HEK293 (cell line): ENCODE measurements at regions not wholly inside any gene's neighbourhood (a gene's known extent, or its start where the extent isn't known, plus 50 kb on each side); places are given as distances from the start of the nearest gene placed in this dataset.

ENCODE experiments used
- CTCF ChIA-PET: fragments of 350-600 bp; formaldehyde crosslinking; extraction: SDS; loops from one replicate; lab custom pipeline; 2021; ENCODE audit warnings: antibody characterized with exemption; lab: Yijun Ruan, JAX
- POLR2A ChIA-PET: fragments of 300-600 bp; formaldehyde crosslinking; extraction: SDS; loops from one replicate; lab custom pipeline; 2020; ENCODE audit warnings: antibody characterized with exemption, inconsistent platforms; lab: Yijun Ruan, JAX
- H3K27ac ChIP-seq: fragments of 200-500 bp; sonication (Bioruptor generic); 2 replicates; pipeline ENCODE4 v1.5.1; 2014; ENCODE audit warnings: low read depth, low read length, control low read depth, inconsistent platforms; ENCODE audit errors: extremely low read depth
- H3K36me3 ChIP-seq, 2 experiments: fragments of 200-500 bp in 1 of 2; sonication (Bioruptor generic) in 1 of 2; 1 replicate in 1 of 2; 2 replicates in 1 of 2; pipeline ENCODE4 v1.5.1; 2014 to 2017; ENCODE audit warnings: inconsistent platforms in 2 of 2, low read length in 2 of 2; ENCODE audit not compliant: control insufficient read depth in 2 of 2, insufficient read depth in 1 of 2
- H3K4me1 ChIP-seq: fragments of 200-500 bp; sonication (Bioruptor generic); 2 replicates; pipeline ENCODE4 v1.5.1; 2014; ENCODE audit warnings: mild to moderate bottlenecking, low read length, inconsistent platforms; ENCODE audit not compliant: control insufficient read depth, insufficient read depth
- H3K4me3 ChIP-seq: 2 replicates; pipeline ENCODE4 v1.5.1; 2011; ENCODE audit warnings: low read depth, mild to moderate bottlenecking, control low read depth, low read length, moderate library complexity
- H3K9me3 ChIP-seq: fragments of 200-500 bp; sonication (Bioruptor generic); 2 replicates; pipeline ENCODE4 v1.5.1; 2014; ENCODE audit warnings: low read depth, low read length, inconsistent platforms; ENCODE audit not compliant: control insufficient read depth, insufficient read depth
- ZBTB21 ChIP-seq: fragments of 450-650 bp; formaldehyde crosslinking; IDR thresholded peaks from 2 replicates; pipeline ENCODE4 v1.5.1; 2017; ENCODE audit warnings: missing biosample characterization, missing genetic modification characterization
- ZFP37 ChIP-seq: fragments of 450-650 bp; formaldehyde crosslinking; IDR thresholded peaks from 2 replicates; pipeline ENCODE4 v1.5.1; 2016; ENCODE audit warnings: missing biosample characterization, missing genetic modification characterization
- ZNF366 ChIP-seq: fragments of 450-650 bp; formaldehyde crosslinking; conservative IDR thresholded peaks from 2 replicates; pipeline ENCODE4 v1.5.1; 2016; ENCODE audit warnings: missing biosample characterization, missing genetic modification characterization
- ZNF549 ChIP-seq: fragments of 450-650 bp; IDR thresholded peaks from 2 replicates; pipeline ENCODE4 v1.5.1; 2018; ENCODE audit warnings: missing biosample characterization, missing genetic modification characterization, mild to moderate bottlenecking, inconsistent platforms, moderate library complexity
- ZNF555 ChIP-seq: fragments of 450-650 bp; formaldehyde crosslinking; conservative IDR thresholded peaks from 2 replicates; pipeline ENCODE4 v1.5.1; 2017; ENCODE audit warnings: missing biosample characterization, mild to moderate bottlenecking, missing genetic modification characterization, inconsistent platforms
- ZNF785 ChIP-seq: fragments of 450-650 bp; formaldehyde crosslinking; IDR thresholded peaks from 2 replicates; pipeline ENCODE4 v1.5.1; 2016; ENCODE audit warnings: missing biosample characterization, missing genetic modification characterization
- ZNF791 ChIP-seq: fragments of 450-650 bp; formaldehyde crosslinking; IDR thresholded peaks from 2 replicates; pipeline ENCODE4 v1.5.1; 2016; ENCODE audit warnings: missing biosample characterization, missing genetic modification characterization
- TF ChIP-seq, protein P1 (sequence below): fragments of 450-650 bp; formaldehyde crosslinking; IDR thresholded peaks from 2 replicates; pipeline ENCODE4 v1.5.1; 2016; ENCODE audit warnings: missing biosample characterization, missing genetic modification characterization
- TF ChIP-seq, protein P2 (sequence below): fragments of 450-650 bp; formaldehyde crosslinking; IDR thresholded peaks from 2 replicates; pipeline ENCODE4 v1.5.1; 2016; ENCODE audit warnings: missing biosample characterization, missing genetic modification characterization
- TF ChIP-seq, protein P3 (sequence below): sonication (generic); formaldehyde crosslinking; IDR thresholded peaks from 2 replicates; pipeline ENCODE4 v1.8.1; 2022; ENCODE audit warnings: mild to moderate bottlenecking, moderate library complexity, missing genetic modification reagents
- TF ChIP-seq, protein P4 (sequence below): fragments of 450-650 bp; formaldehyde crosslinking; conservative IDR thresholded peaks from 2 replicates; pipeline ENCODE4 v1.5.1; 2016; ENCODE audit warnings: low read depth, missing biosample characterization, missing genetic modification characterization
- TF ChIP-seq, protein P5 (sequence below): fragments of 450-650 bp; formaldehyde crosslinking; IDR thresholded peaks from 2 replicates; pipeline ENCODE4 v1.5.1; 2016; ENCODE audit warnings: missing biosample characterization, missing genetic modification characterization
- TF ChIP-seq, protein P6 (sequence below): fragments of 450-650 bp; formaldehyde crosslinking; IDR thresholded peaks from 2 replicates; pipeline ENCODE4 v1.5.1; 2016; ENCODE audit warnings: missing biosample characterization, missing genetic modification characterization
- TF ChIP-seq, protein P7 (sequence below): fragments of 450-650 bp; formaldehyde crosslinking; IDR thresholded peaks from 2 replicates; pipeline ENCODE4 v1.5.1; 2017; ENCODE audit warnings: missing biosample characterization, missing genetic modification characterization

DNA sequence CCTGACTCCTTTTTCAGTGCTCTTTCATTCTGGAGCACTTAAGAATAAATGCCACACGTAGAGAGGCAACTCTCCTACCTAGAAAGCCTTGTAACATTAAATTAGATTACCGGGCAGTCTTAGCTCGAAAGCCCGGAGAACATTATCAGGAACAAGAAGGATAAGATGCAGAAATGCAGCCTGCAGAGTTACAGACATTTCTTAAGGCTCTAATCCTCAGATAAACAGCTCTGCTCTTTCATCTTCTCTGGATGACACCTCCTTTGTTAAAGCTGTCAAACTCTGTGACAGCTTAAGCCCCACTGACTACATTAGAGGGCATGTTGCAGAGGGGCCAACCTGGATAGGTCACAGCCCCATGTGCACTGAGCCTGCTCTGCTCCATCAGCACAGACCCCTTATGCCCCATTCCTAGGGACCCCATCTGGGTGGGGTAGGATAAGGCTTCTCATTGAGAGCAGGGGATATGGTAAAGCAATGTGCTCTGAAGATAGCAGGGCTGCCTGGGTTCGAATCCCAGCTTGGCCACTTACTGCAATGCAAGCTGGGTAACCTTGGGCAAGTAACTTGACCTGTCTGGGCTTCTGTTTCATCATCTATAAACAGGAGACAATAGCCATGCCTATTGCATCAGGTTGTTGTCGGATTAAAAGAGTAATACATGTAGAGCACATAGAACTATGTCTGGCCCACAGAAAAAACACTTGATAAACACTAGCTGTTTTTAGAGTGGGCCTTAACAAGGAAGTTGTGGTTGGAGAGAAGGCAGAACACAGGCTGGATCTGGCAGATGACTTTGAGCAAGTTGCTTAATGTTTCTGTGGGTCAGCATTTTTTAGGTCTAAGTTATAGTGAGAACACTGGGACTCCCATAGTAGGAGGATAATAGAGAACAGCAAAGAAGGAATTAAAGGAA is 111.4 kb downstream of the THNSL2 start:
- ChIA-PET CTCF (interaction anchor here (0.6 to 0.7 kb wide), 3 partner anchors 92 to 390 kb away, joined by 3 read pairs; no protein-coding TSS in a partner anchor), POLR2A (no interaction called here)
- no peak overlapping the region for H3K27ac ChIP-seq
- H3K9me3 ChIP-seq = no peaks in the 10 kb centered on the region
- TF ChIP-seq, protein P1, sequence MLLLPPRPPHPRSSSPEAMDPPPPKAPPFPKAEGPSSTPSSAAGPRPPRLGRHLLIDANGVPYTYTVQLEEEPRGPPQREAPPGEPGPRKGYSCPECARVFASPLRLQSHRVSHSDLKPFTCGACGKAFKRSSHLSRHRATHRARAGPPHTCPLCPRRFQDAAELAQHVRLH (tag by site-specific recombination) = no peak
- TF ChIP-seq ZBTB21 (no peak), ZFP37 (tag by site-specific recombination) (no peak), ZNF785 (no peak), ZNF791 (tag by site-specific recombination) (no peak), ZNF366 (tag by site-specific recombination) (no peak)
- TF ChIP-seq, protein P2, sequence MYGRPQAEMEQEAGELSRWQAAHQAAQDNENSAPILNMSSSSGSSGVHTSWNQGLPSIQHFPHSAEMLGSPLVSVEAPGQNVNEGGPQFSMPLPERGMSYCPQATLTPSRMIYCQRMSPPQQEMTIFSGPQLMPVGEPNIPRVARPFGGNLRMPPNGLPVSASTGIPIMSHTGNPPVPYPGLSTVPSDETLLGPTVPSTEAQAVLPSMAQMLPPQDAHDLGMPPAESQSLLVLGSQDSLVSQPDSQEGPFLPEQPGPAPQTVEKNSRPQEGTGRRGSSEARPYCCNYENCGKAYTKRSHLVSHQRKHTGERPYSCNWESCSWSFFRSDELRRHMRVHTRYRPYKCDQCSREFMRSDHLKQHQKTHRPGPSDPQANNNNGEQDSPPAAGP (tag by site-specific recombination) = no peak
- TF ChIP-seq, protein P3, sequence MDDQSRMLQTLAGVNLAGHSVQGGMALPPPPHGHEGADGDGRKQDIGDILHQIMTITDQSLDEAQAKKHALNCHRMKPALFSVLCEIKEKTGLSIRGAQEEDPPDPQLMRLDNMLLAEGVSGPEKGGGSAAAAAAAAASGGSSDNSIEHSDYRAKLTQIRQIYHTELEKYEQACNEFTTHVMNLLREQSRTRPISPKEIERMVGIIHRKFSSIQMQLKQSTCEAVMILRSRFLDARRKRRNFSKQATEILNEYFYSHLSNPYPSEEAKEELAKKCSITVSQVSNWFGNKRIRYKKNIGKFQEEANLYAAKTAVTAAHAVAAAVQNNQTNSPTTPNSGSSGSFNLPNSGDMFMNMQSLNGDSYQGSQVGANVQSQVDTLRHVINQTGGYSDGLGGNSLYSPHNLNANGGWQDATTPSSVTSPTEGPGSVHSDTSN (CRISPR knock-in tag) = no peak
- no peaks in the 10 kb centered on the region for H3K4me1 ChIP-seq
- H3K4me3 ChIP-seq = no peak overlapping the region
- no peaks in the 10 kb centered on the region for H3K36me3 ChIP-seq

DNA sequence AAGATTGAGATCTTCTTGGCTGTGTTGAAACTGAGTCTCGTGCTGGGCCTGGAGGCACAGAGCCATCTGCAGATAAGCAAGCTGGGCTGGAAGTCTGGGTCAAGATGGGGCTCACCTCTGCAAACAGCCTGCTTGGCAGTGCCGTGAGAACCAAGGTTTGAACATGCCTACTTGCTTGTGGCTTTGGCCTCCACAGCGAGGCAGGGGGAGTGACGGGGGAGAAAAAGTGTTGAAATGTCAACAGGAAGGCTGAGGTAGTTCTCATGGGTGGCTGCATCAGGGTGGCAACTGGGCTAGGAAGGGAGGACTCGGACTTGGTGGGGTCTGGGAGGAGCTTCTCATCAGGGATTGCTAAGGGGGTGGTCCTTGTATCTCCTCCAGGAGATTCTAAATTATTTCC is 99.7 kb downstream of the THNSL2 start:
- no peaks in the 10 kb centered on the region for H3K4me1 ChIP-seq
- POLR2A ChIA-PET = no interaction called here
- CTCF ChIA-PET = no interaction called here
- no peaks in the 10 kb centered on the region for H3K9me3 ChIP-seq
- no peak overlapping the region for H3K4me3 ChIP-seq
- no peak overlapping the region for H3K27ac ChIP-seq
- no peaks in the 10 kb centered on the region for H3K36me3 ChIP-seq
- TF ChIP-seq, protein P4, sequence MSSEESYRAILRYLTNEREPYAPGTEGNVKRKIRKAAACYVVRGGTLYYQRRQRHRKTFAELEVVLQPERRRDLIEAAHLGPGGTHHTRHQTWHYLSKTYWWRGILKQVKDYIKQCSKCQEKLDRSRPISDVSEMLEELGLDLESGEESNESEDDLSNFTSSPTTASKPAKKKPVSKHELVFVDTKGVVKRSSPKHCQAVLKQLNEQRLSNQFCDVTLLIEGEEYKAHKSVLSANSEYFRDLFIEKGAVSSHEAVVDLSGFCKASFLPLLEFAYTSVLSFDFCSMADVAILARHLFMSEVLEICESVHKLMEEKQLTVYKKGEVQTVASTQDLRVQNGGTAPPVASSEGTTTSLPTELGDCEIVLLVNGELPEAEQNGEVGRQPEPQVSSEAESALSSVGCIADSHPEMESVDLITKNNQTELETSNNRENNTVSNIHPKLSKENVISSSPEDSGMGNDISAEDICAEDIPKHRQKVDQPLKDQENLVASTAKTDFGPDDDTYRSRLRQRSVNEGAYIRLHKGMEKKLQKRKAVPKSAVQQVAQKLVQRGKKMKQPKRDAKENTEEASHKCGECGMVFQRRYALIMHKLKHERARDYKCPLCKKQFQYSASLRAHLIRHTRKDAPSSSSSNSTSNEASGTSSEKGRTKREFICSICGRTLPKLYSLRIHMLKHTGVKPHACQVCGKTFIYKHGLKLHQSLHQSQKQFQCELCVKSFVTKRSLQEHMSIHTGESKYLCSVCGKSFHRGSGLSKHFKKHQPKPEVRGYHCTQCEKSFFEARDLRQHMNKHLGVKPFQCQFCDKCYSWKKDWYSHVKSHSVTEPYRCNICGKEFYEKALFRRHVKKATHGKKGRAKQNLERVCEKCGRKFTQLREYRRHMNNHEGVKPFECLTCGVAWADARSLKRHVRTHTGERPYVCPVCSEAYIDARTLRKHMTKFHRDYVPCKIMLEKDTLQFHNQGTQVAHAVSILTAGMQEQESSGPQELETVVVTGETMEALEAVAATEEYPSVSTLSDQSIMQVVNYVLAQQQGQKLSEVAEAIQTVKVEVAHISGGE (tag by site-specific recombination) = no peak
- TF ChIP-seq ZNF555 (tag by site-specific recombination) = no peak
- TF ChIP-seq ZNF549 = no peak
- TF ChIP-seq, protein P5, sequence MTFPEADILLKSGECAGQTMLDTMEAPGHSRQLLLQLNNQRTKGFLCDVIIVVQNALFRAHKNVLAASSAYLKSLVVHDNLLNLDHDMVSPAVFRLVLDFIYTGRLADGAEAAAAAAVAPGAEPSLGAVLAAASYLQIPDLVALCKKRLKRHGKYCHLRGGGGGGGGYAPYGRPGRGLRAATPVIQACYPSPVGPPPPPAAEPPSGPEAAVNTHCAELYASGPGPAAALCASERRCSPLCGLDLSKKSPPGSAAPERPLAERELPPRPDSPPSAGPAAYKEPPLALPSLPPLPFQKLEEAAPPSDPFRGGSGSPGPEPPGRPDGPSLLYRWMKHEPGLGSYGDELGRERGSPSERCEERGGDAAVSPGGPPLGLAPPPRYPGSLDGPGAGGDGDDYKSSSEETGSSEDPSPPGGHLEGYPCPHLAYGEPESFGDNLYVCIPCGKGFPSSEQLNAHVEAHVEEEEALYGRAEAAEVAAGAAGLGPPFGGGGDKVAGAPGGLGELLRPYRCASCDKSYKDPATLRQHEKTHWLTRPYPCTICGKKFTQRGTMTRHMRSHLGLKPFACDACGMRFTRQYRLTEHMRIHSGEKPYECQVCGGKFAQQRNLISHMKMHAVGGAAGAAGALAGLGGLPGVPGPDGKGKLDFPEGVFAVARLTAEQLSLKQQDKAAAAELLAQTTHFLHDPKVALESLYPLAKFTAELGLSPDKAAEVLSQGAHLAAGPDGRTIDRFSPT = no peak
- TF ChIP-seq, protein P6, sequence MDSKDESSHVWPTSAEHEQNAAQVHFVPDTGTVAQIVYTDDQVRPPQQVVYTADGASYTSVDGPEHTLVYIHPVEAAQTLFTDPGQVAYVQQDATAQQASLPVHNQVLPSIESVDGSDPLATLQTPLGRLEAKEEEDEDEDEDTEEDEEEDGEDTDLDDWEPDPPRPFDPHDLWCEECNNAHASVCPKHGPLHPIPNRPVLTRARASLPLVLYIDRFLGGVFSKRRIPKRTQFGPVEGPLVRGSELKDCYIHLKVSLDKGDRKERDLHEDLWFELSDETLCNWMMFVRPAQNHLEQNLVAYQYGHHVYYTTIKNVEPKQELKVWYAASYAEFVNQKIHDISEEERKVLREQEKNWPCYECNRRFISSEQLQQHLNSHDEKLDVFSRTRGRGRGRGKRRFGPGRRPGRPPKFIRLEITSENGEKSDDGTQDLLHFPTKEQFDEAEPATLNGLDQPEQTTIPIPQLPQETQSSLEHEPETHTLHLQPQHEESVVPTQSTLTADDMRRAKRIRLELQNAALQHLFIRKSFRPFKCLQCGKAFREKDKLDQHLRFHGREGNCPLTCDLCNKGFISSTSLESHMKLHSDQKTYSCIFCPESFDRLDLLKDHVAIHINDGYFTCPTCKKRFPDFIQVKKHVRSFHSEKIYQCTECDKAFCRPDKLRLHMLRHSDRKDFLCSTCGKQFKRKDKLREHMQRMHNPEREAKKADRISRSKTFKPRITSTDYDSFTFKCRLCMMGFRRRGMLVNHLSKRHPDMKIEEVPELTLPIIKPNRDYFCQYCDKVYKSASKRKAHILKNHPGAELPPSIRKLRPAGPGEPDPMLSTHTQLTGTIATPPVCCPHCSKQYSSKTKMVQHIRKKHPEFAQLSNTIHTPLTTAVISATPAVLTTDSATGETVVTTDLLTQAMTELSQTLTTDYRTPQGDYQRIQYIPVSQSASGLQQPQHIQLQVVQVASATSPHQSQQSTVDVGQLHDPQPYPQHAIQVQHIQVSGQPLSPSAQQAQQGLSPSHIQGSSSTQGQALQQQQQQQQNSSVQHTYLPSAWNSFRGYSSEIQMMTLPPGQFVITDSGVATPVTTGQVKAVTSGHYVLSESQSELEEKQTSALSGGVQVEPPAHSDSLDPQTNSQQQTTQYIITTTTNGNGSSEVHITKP = no peak
- TF ChIP-seq, protein P7, sequence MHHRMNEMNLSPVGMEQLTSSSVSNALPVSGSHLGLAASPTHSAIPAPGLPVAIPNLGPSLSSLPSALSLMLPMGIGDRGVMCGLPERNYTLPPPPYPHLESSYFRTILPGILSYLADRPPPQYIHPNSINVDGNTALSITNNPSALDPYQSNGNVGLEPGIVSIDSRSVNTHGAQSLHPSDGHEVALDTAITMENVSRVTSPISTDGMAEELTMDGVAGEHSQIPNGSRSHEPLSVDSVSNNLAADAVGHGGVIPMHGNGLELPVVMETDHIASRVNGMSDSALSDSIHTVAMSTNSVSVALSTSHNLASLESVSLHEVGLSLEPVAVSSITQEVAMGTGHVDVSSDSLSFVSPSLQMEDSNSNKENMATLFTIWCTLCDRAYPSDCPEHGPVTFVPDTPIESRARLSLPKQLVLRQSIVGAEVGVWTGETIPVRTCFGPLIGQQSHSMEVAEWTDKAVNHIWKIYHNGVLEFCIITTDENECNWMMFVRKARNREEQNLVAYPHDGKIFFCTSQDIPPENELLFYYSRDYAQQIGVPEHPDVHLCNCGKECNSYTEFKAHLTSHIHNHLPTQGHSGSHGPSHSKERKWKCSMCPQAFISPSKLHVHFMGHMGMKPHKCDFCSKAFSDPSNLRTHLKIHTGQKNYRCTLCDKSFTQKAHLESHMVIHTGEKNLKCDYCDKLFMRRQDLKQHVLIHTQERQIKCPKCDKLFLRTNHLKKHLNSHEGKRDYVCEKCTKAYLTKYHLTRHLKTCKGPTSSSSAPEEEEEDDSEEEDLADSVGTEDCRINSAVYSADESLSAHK (tag by site-specific recombination) = no peak
